GM23338 (cell line): ENCODE measurements at regions not wholly inside any gene's neighbourhood (a gene's known extent, or its start where the extent isn't known, plus 50 kb on each side); places are given as distances from the start of the nearest gene placed in this dataset.

Experiments used
- ATAC-seq: fragments of 200-7000 bp; cut with Tn5 transposase; 3 replicates; pipeline ENCODE4 v1.9.1; 2020
- DNase-seq: peaks from one replicate; pipeline ENCODE4 v3.0.0-alpha.2; 2015; ENCODE audit warnings: low spot score
- H2AFZ ChIP-seq: fragments of 200-600 bp; sonication (generic); 2 replicates; pipeline ENCODE4 v1.8.0; 2016; ENCODE audit warnings: antibody characterized with exemption, mild to moderate bottlenecking, moderate library complexity
- H3F3A ChIP-seq: fragments of 200-600 bp; sonication (generic); replicated peaks from 2 replicates; pipeline ENCODE4 v1.8.0; 2017; ENCODE audit warnings: antibody characterized with exemption, mixed run types, low read depth
- H3K27ac ChIP-seq: fragments of 200-600 bp; sonication (generic); 2 replicates; pipeline ENCODE4 v1.6.1; 2016; ENCODE audit warnings: low read depth
- H3K27me3 ChIP-seq: fragments of 200-600 bp; sonication (generic); 2 replicates; pipeline ENCODE4 v1.8.0; 2016; ENCODE audit warnings: mild to moderate bottlenecking, mixed run types, moderate library complexity; ENCODE audit not compliant: insufficient read depth
- H3K36me3 ChIP-seq: fragments of 200-600 bp; sonication (generic); 2 replicates; pipeline ENCODE4 v1.8.0; 2016; ENCODE audit warnings: mild to moderate bottlenecking; ENCODE audit not compliant: insufficient read depth
- H3K4me1 ChIP-seq: fragments of 200-600 bp; sonication (generic); 2 replicates; pipeline ENCODE4 v1.8.0; 2016; ENCODE audit warnings: mild to moderate bottlenecking, moderate library complexity; ENCODE audit not compliant: insufficient read depth
- H3K4me2 ChIP-seq: fragments of 200-600 bp; sonication (generic); 2 replicates; pipeline ENCODE4 v1.7.1; 2017; ENCODE audit warnings: mixed run types
- H3K4me3 ChIP-seq: fragments of 200-600 bp; sonication (generic); 2 replicates; pipeline ENCODE4 v1.6.1; 2016; ENCODE audit warnings: mixed run types
- H3K79me2 ChIP-seq: fragments of 200-600 bp; sonication (generic); replicated peaks from 2 replicates; pipeline ENCODE4 v1.8.0; 2017; ENCODE audit warnings: mild to moderate bottlenecking; ENCODE audit not compliant: insufficient read depth
- H3K9me2 ChIP-seq: fragments of 200-600 bp; sonication (generic); 2 replicates; pipeline ENCODE4 v1.8.0; 2017; ENCODE audit not compliant: insufficient read depth
- H4K20me1 ChIP-seq: fragments of 200-600 bp; sonication (generic); replicated peaks from 2 replicates; pipeline ENCODE4 v1.8.0; 2017; ENCODE audit warnings: mild to moderate bottlenecking; ENCODE audit not compliant: insufficient read depth
- H3K27ac Mint-ChIP-seq: 2 replicates; pipeline ENCODE4 v1.8.0; 2020; ENCODE audit warnings: inconsistent platforms, mild to moderate bottlenecking, moderate library complexity, mixed read lengths
- H3K27me3 Mint-ChIP-seq: 3 replicates; pipeline ENCODE4 v1.8.0; 2022; ENCODE audit warnings: low read depth, mild to moderate bottlenecking, moderate library complexity, mixed read lengths, inconsistent platforms; ENCODE audit not compliant: insufficient read depth, poor library complexity
- H3K36me3 Mint-ChIP-seq: 3 replicates; pipeline ENCODE4 v1.8.0; 2021; ENCODE audit warnings: low read depth, mild to moderate bottlenecking, inconsistent platforms, moderate library complexity, mixed read lengths
- H3K4me1 Mint-ChIP-seq: 3 replicates; pipeline ENCODE4 v1.8.0; 2020; ENCODE audit warnings: mild to moderate bottlenecking, inconsistent platforms, mixed read lengths
- H3K4me3 Mint-ChIP-seq: 3 replicates; pipeline ENCODE4 v1.8.0; 2021; ENCODE audit warnings: moderate library complexity, mild to moderate bottlenecking, inconsistent platforms, mixed read lengths
- H3K9me3 Mint-ChIP-seq: 3 replicates; pipeline ENCODE4 v1.8.0; 2020; ENCODE audit warnings: moderate library complexity, mild to moderate bottlenecking, inconsistent platforms, mixed read lengths
- CTCF ChIP-seq, 2 experiments: fragments of 200-600 bp in 1 of 2; sonication (generic) in 1 of 2; conservative IDR thresholded peaks; 2 replicates each; pipeline versions ENCODE4 v1.5.1 to v1.6.1; 2016 to 2017; ENCODE audit warnings: antibody characterized with exemption in 2 of 2, low read depth in 2 of 2, mild to moderate bottlenecking in 2 of 2, moderate library complexity in 1 of 2
- ETS1 ChIP-seq: IDR thresholded peaks from 2 replicates; pipeline ENCODE4 v1.6.1; 2016; ENCODE audit warnings: antibody characterized with exemption
- EZH2phosphoT487 ChIP-seq: fragments of 200-600 bp; sonication (generic); IDR thresholded peaks from one replicate; pipeline ENCODE4 v1.8.1; 2018; ENCODE audit warnings: antibody characterized with exemption; ENCODE audit not compliant: unreplicated experiment
- JUNB ChIP-seq: IDR thresholded peaks from one replicate; pipeline ENCODE4 v1.6.1; 2016; ENCODE audit warnings: antibody characterized with exemption; ENCODE audit not compliant: unreplicated experiment
- NANOG ChIP-seq: IDR thresholded peaks from 2 replicates; pipeline ENCODE4 v1.6.1; 2016; ENCODE audit warnings: antibody characterized with exemption, borderline replicate concordance
- POLR2AphosphoS5 ChIP-seq: IDR thresholded peaks from 2 replicates; pipeline ENCODE4 v1.6.1; 2016; ENCODE audit warnings: antibody characterized with exemption, low read depth
- REST ChIP-seq: IDR thresholded peaks from one replicate; pipeline ENCODE4 v1.6.1; 2018; ENCODE audit warnings: antibody characterized with exemption; ENCODE audit not compliant: unreplicated experiment
- STAT1 ChIP-seq: IDR thresholded peaks from one replicate; pipeline ENCODE4 v1.6.1; 2016; ENCODE audit warnings: antibody characterized with exemption; ENCODE audit not compliant: unreplicated experiment
- ZNF114 ChIP-seq: fragments of 250-450 bp; sonication (Bioruptor Pico); IDR thresholded peaks from 2 replicates; pipeline ENCODE4 v1.5.0; 2020; ENCODE audit warnings: mild to moderate bottlenecking, moderate library complexity
- ZNF331 ChIP-seq: fragments of 250-450 bp; sonication (Bioruptor Pico); IDR thresholded peaks from 2 replicates; pipeline ENCODE4 v1.5.0; 2020; ENCODE audit warnings: low read depth, mild to moderate bottlenecking, moderate library complexity
- ZNF462 ChIP-seq: fragments of 250-450 bp; sonication (Bioruptor Pico); IDR thresholded peaks from 2 replicates; pipeline ENCODE4 v1.5.0; 2020; ENCODE audit warnings: mild to moderate bottlenecking, moderate library complexity

- TF ChIP-seq NANOG (no peak), ZNF331 (CRISPR knock-in tag) (no peak), ETS1 (no peak), STAT1 (no peak), POLR2AphosphoS5 (no peak), REST (no peak), CTCF (conservative IDR thresholded peaks at IDR 0.05; ENCODE audit: low read depth in 2 of 2) (no peak), EZH2phosphoT487 (no peak), JUNB (no peak), ZNF114 (no peak), ZNF462 (CRISPR knock-in tag) (no peak)
- no peaks in the 10 kb centered on the region for H3K9me3 Mint-ChIP-seq
- Histone ChIP-seq H2AFZ (no peak overlapping the region), H3K27ac (no peak overlapping the region), H3K4me2 (no peak overlapping the region), H3F3A (no peaks in the 10 kb centered on the region), H3K36me3 (no peaks in the 10 kb centered on the region), H3K79me2 (no peaks in the 10 kb centered on the region), H3K4me3 (no peak overlapping the region), H4K20me1 (no peaks in the 10 kb centered on the region), H3K4me1 (no peaks in the 10 kb centered on the region), H3K27me3 (peaks cover 4% of the 10 kb centered on the region; the same call in 1 of the 2 replicates), H3K9me2 (no peaks in the 10 kb centered on the region)
- no peak for DNase-seq
- H3K27me3 Mint-ChIP-seq: peaks cover 17% of the 10 kb centered on the region
- H3K4me1 Mint-ChIP-seq: peaks cover 3% of the 10 kb centered on the region; the same call in 1 of the 3 replicates
- H3K4me3 Mint-ChIP-seq: no peak overlapping the region
- no peak overlapping the region for H3K27ac Mint-ChIP-seq
- H3K36me3 Mint-ChIP-seq: no peaks in the 10 kb centered on the region
- no peak for ATAC-seq
Observed at GRCh38 chr14:100651999-100652508, 64.8 kb upstream of the BEGAIN start.
